ENCODE measurements at regions not wholly inside any gene's neighbourhood (a gene's known extent, or its start where the extent isn't known, plus 50 kb on each side); places are given as distances from the start of the nearest gene placed in this dataset.

- DNase-seq (ENCODE audit: low read depth) = no peak
Observed at GRCh38 chr2:117716505-117716904, 98.0 kb upstream of the DDX18 start.

- DNase-seq (ENCODE audit: low read depth) = no peak
Observed at GRCh38 chr2:117717072-117717471, 97.4 kb upstream of the DDX18 start.

- no peak for DNase-seq (ENCODE audit: low read depth)
Observed at GRCh38 chr2:117718048-117718447, 96.4 kb upstream of the DDX18 start.

- DNase-seq (ENCODE audit: low read depth) = no peak
Observed at GRCh38 chr2:117720765-117721164, 93.7 kb upstream of the DDX18 start.

GRCh38 chr2:117723483-117723882, 91.0 kb upstream of the DDX18 start:
- DNase-seq (ENCODE audit: low read depth) = no peak

- DNase-seq (ENCODE audit: low read depth) = no peak
Observed at GRCh38 chr2:117723888-117724434, 90.5 kb upstream of the DDX18 start.

GRCh38 chr2:117726747-117727146, 87.7 kb upstream of the DDX18 start:
- no peak for DNase-seq (ENCODE audit: low read depth)

GRCh38 chr2:117737846-117738245, 76.6 kb upstream of the DDX18 start:
- DNase-seq (ENCODE audit: low read depth) = no peak

- DNase-seq (ENCODE audit: low read depth) = no peak
Observed at GRCh38 chr2:117738991-117739839, 75.3 kb upstream of the DDX18 start.

- no peak for DNase-seq (ENCODE audit: low read depth)
Observed at GRCh38 chr2:117745537-117745936, 69.0 kb upstream of the DDX18 start.

GRCh38 chr2:117755768-117756167, 58.7 kb upstream of the DDX18 start:
- DNase-seq (ENCODE audit: low read depth) = no peak

GRCh38 chr2:117760916-117761315, 53.6 kb upstream of the DDX18 start:
- DNase-seq (ENCODE audit: low read depth) = no peak

GRCh38 chr2:117762454-117762853, 52.0 kb upstream of the DDX18 start:
- DNase-seq (ENCODE audit: low read depth) = no peak

- no peak for DNase-seq (ENCODE audit: low read depth)
Observed at GRCh38 chr2:117763804-117764203, 50.7 kb upstream of the DDX18 start.

Data from amniotic epithelial cell (primary cell).